Glutamatergic neuron (in vitro differentiated cells): ENCODE measurements at regions not wholly inside any gene's neighbourhood (a gene's known extent, or its start where the extent isn't known, plus 50 kb on each side); places are given as distances from the start of the nearest gene placed in this dataset.

Experiments used
- DNase-seq: peaks from one replicate; pipeline ENCODE4 v3.0.0; 2022
- H3K27ac Mint-ChIP-seq: one replicate; pipeline ENCODE4 v1.8.0; 2020; ENCODE audit warnings: mild to moderate bottlenecking, mixed read lengths, inconsistent platforms; ENCODE audit not compliant: unreplicated experiment
- H3K27me3 Mint-ChIP-seq: one replicate; pipeline ENCODE4 v1.8.0; 2020; ENCODE audit warnings: mild to moderate bottlenecking, moderate library complexity, mixed read lengths, inconsistent platforms; ENCODE audit not compliant: unreplicated experiment
- H3K36me3 Mint-ChIP-seq: one replicate; pipeline ENCODE4 v1.8.0; 2020; ENCODE audit warnings: mild to moderate bottlenecking, mixed read lengths, inconsistent platforms; ENCODE audit not compliant: unreplicated experiment
- H3K4me1 Mint-ChIP-seq: one replicate; pipeline ENCODE4 v1.8.0; 2020; ENCODE audit warnings: mild to moderate bottlenecking, low read depth, mixed read lengths, inconsistent platforms; ENCODE audit not compliant: unreplicated experiment
- H3K4me3 Mint-ChIP-seq: one replicate; pipeline ENCODE4 v1.8.0; 2020; ENCODE audit warnings: mild to moderate bottlenecking, mixed read lengths, inconsistent platforms; ENCODE audit not compliant: unreplicated experiment
- H3K9me3 Mint-ChIP-seq: one replicate; pipeline ENCODE4 v1.8.0; 2020; ENCODE audit warnings: mild to moderate bottlenecking, moderate library complexity, mixed read lengths, inconsistent platforms; ENCODE audit not compliant: unreplicated experiment
- TF ChIP-seq, protein P1 (sequence below): fragments of 200-600 bp; sonication (generic); IDR thresholded peaks from one replicate; pipeline ENCODE4 v1.5.0; 2021; ENCODE audit not compliant: partially characterized antibody, unreplicated experiment

DNA sequence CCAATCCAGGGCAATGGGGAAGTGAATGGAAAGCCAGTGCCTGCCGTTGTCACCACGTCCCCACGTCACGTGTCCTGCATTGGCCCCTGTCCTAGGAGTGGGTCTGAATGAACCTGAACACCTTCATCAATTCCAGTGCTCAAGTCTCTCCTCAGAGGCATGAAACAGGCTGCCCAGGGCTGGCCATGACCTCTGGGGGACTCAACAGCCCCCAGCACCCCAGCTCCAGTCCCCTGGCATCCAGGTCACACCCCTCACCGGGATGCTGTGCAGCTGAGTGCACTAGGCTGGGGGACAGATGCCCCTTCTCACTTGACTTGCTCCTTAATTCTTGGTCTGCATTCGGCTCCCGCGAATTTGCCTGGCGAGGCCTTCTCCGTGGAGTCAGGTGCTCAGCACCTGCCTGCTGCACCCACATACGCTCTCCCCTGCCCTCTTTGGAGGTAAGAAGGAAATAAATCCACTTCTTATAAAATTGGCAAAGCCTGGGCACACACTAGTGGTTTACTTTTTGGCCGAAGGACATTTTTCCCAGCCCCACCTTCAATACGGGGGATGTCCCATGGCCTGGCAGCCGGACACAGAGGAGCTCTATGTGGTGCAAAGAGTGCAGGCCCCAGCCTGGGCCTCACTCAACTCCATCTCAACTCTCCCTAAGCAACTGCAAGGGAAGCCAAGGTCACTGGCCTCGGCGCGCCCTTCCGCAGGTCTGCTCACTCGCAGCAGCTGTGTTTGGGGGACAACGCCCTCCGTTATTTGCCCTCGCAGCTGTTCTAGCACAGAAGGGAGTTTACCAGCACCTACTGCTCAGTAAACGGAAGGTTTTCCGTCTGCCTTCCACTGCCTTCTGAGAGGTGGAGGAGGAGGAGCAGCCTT, 77.6 kb upstream of the SHH start:
- H3K27ac Mint-ChIP-seq = no peak overlapping the region
- no peaks in the 10 kb centered on the region for H3K4me1 Mint-ChIP-seq
- H3K36me3 Mint-ChIP-seq = no peaks in the 10 kb centered on the region
- H3K27me3 Mint-ChIP-seq = peaks cover 3% of the 10 kb centered on the region
- TF ChIP-seq, protein P1, sequence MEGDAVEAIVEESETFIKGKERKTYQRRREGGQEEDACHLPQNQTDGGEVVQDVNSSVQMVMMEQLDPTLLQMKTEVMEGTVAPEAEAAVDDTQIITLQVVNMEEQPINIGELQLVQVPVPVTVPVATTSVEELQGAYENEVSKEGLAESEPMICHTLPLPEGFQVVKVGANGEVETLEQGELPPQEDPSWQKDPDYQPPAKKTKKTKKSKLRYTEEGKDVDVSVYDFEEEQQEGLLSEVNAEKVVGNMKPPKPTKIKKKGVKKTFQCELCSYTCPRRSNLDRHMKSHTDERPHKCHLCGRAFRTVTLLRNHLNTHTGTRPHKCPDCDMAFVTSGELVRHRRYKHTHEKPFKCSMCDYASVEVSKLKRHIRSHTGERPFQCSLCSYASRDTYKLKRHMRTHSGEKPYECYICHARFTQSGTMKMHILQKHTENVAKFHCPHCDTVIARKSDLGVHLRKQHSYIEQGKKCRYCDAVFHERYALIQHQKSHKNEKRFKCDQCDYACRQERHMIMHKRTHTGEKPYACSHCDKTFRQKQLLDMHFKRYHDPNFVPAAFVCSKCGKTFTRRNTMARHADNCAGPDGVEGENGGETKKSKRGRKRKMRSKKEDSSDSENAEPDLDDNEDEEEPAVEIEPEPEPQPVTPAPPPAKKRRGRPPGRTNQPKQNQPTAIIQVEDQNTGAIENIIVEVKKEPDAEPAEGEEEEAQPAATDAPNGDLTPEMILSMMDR = no peak
- H3K9me3 Mint-ChIP-seq = no peaks in the 10 kb centered on the region
- no peak for DNase-seq
- H3K4me3 Mint-ChIP-seq = no peak overlapping the region

GRCh38 chr7:155887174-155887525, 74.9 kb upstream of the SHH start:
- no peak overlapping the region for H3K27ac Mint-ChIP-seq
- peaks cover 2% of the 10 kb centered on the region for H3K9me3 Mint-ChIP-seq
- no peaks in the 10 kb centered on the region for H3K4me1 Mint-ChIP-seq
- peaks cover 3% of the 10 kb centered on the region for H3K27me3 Mint-ChIP-seq
- TF ChIP-seq, protein P1 = no peak
- H3K36me3 Mint-ChIP-seq = no peaks in the 10 kb centered on the region
- H3K4me3 Mint-ChIP-seq = no peak overlapping the region
- no peak for DNase-seq

DNA sequence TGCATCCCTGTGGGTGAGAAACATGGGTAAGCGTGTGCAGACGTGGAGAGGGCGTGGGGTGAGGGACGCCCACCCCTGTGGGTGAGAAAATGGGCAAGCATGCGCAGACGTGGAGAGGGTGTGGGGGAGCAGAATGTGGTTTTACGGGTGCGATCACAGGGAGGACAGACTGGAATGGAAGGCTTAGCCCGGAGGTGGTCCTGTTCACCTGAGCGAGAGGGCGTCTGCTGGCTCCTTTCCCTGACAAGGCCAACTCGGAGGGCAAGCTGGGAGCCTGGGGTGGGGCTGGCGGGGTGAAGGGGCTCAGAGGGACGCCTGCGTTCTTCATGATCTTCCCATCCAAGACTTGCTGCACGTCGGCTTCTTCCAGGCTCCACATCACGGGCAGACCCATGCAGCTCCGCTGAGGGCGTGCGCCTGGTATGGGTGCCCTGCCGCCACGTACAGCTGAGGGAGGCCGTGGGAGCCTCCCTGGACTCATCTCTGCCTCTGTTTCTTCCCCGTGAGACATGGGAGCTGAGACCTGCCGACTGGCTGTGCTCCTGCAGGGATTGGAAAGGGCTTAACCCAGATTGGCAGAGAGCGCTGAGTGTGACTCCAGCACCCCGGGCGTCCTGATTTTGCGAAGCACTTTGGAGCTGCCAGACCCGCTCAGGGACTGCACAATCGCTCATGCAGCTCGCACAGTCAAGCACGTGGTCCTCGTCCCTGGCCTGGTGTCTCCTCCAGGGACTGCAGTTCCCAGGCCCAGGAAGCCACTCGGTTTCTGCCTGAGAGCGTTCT, 74.3 kb upstream of the SHH start:
- H3K4me1 Mint-ChIP-seq = no peaks in the 10 kb centered on the region
- H3K36me3 Mint-ChIP-seq = no peaks in the 10 kb centered on the region
- peaks cover 2% of the 10 kb centered on the region for H3K9me3 Mint-ChIP-seq
- no peak overlapping the region for H3K4me3 Mint-ChIP-seq
- peaks cover 3% of the 10 kb centered on the region for H3K27me3 Mint-ChIP-seq
- TF ChIP-seq, protein P1 = no peak
- H3K27ac Mint-ChIP-seq = no peak overlapping the region
- no peak for DNase-seq

- Mint-ChIP-seq H3K27ac (no peak overlapping the region), H3K9me3 (peaks cover 2% of the 10 kb centered on the region), H3K27me3 (peaks cover 5% of the 10 kb centered on the region), H3K36me3 (no peaks in the 10 kb centered on the region), H3K4me3 (no peak overlapping the region), H3K4me1 (no peaks in the 10 kb centered on the region)
- TF ChIP-seq, protein P1 = no peak
- DNase-seq = no peak
These were observed 73.2 kb upstream of the SHH start for GRCh38 chr7:155885167-155886155.
